H1 (cell line): ENCODE measurements at regions not wholly inside any gene's neighbourhood (a gene's known extent, or its start where the extent isn't known, plus 50 kb on each side); places are given as distances from the start of the nearest gene placed in this dataset.

Source experiments
- BACH1 ChIP-seq: IDR thresholded peaks from 2 replicates; pipeline ENCODE4 v1.6.1; 2012; ENCODE audit warnings: low read length, improper control_type of control experiment
- CHD1 ChIP-seq: IDR thresholded peaks from 2 replicates; pipeline ENCODE4 v1.6.1; 2012; ENCODE audit warnings: low read depth, low read length, improper control_type of control experiment
- CHD2 ChIP-seq: IDR thresholded peaks from 2 replicates; pipeline ENCODE4 v1.6.1; 2012; ENCODE audit warnings: low read length, improper control_type of control experiment
- CREB1 ChIP-seq: IDR thresholded peaks from 2 replicates; pipeline ENCODE4 v1.6.1; 2012; ENCODE audit warnings: inconsistent platforms
- HDAC2 ChIP-seq, 2 experiments: fragments of 300-600 bp in 1 of 2; sonication (generic) in 1 of 2; IDR thresholded peaks; 2 replicates each; pipeline ENCODE4 v1.6.1; 2011 to 2012; ENCODE audit warnings: low read depth in 2 of 2, low read length in 2 of 2, mild to moderate bottlenecking in 2 of 2, moderate library complexity in 2 of 2, borderline replicate concordance in 1 of 2, inconsistent platforms in 1 of 2
- POLR2A ChIP-seq, 2 experiments: IDR thresholded peaks; 1 replicate in 1 of 2; 2 replicates in 1 of 2; pipeline ENCODE4 v1.6.1; 2011; ENCODE audit warnings: low read depth in 2 of 2, low read length in 2 of 2, mild to moderate bottlenecking in 2 of 2; ENCODE audit errors: control extremely low read depth in 1 of 2
- POLR2AphosphoS5 ChIP-seq: IDR thresholded peaks from 2 replicates; pipeline ENCODE4 v1.6.1; 2011; ENCODE audit warnings: low read depth, low read length
- POU5F1 ChIP-seq: IDR thresholded peaks from 2 replicates; pipeline ENCODE4 v1.6.1; 2011; ENCODE audit warnings: low read depth, mild to moderate bottlenecking, low read length, moderate library complexity
- SP2 ChIP-seq: IDR thresholded peaks from 2 replicates; pipeline ENCODE4 v1.6.1; 2012; ENCODE audit warnings: mild to moderate bottlenecking, low read length, inconsistent platforms
- TAF1 ChIP-seq: IDR thresholded peaks from 2 replicates; pipeline ENCODE4 v1.6.1; 2011; ENCODE audit warnings: mild to moderate bottlenecking, low read depth, low read length
- TF ChIP-seq, protein P1 (sequence below), 3 experiments: IDR thresholded peaks; 1 replicate in 2 of 3; 2 replicates in 1 of 3; pipeline versions ENCODE4 v1.5.1 to v1.6.1; 2011; ENCODE audit warnings: low read length in 3 of 3, mild to moderate bottlenecking in 3 of 3, inconsistent platforms in 2 of 3, low read depth in 1 of 3, moderate library complexity in 1 of 3; ENCODE audit not compliant: insufficient read depth in 1 of 3; ENCODE audit errors: control extremely low read depth in 1 of 3
- TF ChIP-seq, protein P2 (sequence below): IDR thresholded peaks from 2 replicates; pipeline ENCODE4 v1.6.1; 2012; ENCODE audit warnings: low read length, inconsistent platforms
- TF ChIP-seq, protein P3 (sequence below): IDR thresholded peaks from 2 replicates; pipeline ENCODE4 v1.6.1; 2012; ENCODE audit warnings: inconsistent platforms
- TF ChIP-seq, protein P4 (sequence below): IDR thresholded peaks from 2 replicates; pipeline ENCODE4 v1.6.1; 2011; ENCODE audit warnings: low read depth, mild to moderate bottlenecking, low read length; ENCODE audit not compliant: insufficient read depth

DNA sequence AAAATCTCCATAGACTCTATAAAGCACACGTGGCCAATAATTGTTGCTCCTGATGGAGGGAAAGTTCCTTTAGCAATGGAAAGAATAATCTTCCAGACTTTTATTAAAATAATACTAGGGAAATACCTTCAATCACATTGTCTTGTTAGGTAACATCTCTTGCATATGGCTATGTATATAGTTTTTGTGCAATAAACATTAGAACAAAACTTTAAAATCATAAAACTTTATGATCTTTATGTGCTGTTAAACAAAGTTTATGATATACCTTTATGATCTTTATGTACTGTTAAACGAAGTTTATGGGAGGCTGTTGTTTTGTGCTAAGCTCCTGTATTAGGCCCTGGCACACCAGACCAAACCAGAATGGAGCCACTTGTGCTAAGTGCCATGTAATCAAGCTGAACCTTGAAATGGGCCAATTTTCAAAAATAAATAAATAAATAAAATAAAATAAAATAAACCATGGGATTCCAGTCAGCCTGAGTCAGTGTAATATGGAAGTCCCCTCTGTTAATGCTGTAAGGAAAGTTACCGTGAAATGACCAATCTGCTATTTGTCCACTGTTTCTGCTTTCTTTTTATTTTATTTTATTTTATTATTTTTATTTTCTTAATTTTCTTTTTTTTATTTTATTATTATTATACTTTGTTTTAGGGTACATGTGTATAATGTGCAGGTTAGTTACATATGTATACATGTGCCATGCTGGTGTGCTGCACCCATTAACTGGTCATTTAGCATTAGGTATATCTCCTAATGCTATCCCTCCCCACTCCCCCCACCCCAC is 431.3 kb downstream of the SPATA31D1 start:
- TF ChIP-seq TAF1 (no peak), CHD1 (no peak), POLR2AphosphoS5 (no peak), SP2 (no peak), CHD2 (no peak), BACH1 (no peak), POLR2A (IDR thresholded peaks at IDR 0.05; ENCODE audit: control extremely low read depth in 1 of 2, low read depth in 2 of 2, low read length in 2 of 2) (no peak), HDAC2 (IDR thresholded peaks at IDR 0.05; ENCODE audit: borderline replicate concordance in 1 of 2, low read depth in 2 of 2, low read length in 2 of 2) (no peak), CREB1 (no peak), POU5F1 (no peak)
- TF ChIP-seq, protein P1, sequence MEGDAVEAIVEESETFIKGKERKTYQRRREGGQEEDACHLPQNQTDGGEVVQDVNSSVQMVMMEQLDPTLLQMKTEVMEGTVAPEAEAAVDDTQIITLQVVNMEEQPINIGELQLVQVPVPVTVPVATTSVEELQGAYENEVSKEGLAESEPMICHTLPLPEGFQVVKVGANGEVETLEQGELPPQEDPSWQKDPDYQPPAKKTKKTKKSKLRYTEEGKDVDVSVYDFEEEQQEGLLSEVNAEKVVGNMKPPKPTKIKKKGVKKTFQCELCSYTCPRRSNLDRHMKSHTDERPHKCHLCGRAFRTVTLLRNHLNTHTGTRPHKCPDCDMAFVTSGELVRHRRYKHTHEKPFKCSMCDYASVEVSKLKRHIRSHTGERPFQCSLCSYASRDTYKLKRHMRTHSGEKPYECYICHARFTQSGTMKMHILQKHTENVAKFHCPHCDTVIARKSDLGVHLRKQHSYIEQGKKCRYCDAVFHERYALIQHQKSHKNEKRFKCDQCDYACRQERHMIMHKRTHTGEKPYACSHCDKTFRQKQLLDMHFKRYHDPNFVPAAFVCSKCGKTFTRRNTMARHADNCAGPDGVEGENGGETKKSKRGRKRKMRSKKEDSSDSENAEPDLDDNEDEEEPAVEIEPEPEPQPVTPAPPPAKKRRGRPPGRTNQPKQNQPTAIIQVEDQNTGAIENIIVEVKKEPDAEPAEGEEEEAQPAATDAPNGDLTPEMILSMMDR (IDR thresholded peaks at IDR 0.05; ENCODE audit: control extremely low read depth in 1 of 3, insufficient read depth in 1 of 3, low read depth in 1 of 3, low read length in 3 of 3): no peak
- TF ChIP-seq, protein P2, sequence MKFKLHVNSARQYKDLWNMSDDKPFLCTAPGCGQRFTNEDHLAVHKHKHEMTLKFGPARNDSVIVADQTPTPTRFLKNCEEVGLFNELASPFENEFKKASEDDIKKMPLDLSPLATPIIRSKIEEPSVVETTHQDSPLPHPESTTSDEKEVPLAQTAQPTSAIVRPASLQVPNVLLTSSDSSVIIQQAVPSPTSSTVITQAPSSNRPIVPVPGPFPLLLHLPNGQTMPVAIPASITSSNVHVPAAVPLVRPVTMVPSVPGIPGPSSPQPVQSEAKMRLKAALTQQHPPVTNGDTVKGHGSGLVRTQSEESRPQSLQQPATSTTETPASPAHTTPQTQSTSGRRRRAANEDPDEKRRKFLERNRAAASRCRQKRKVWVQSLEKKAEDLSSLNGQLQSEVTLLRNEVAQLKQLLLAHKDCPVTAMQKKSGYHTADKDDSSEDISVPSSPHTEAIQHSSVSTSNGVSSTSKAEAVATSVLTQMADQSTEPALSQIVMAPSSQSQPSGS: no peak
- TF ChIP-seq, protein P3, sequence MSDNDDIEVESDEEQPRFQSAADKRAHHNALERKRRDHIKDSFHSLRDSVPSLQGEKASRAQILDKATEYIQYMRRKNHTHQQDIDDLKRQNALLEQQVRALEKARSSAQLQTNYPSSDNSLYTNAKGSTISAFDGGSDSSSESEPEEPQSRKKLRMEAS: no peak
- TF ChIP-seq, protein P4, sequence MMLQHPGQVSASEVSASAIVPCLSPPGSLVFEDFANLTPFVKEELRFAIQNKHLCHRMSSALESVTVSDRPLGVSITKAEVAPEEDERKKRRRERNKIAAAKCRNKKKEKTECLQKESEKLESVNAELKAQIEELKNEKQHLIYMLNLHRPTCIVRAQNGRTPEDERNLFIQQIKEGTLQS: no peak
